HL-60 (cell line): ENCODE measurements at regions not wholly inside any gene's neighbourhood (a gene's known extent, or its start where the extent isn't known, plus 50 kb on each side); places are given as distances from the start of the nearest gene placed in this dataset.

Experiments
- DNase-seq, 2 experiments: peaks; one replicate each; pipeline ENCODE4 v3.0.0-alpha.2; 2010 to 2020; ENCODE audit warnings: low read depth in 1 of 2, low spot score in 1 of 2
- H3K27ac ChIP-seq: fragments of 250-450 bp; sonication (Bioruptor Pico); replicated peaks from 2 replicates; pipeline ENCODE4 v1.5.1; 2020; ENCODE audit warnings: mild to moderate bottlenecking, moderate library complexity
- H3K27me3 ChIP-seq: fragments of 250-450 bp; sonication (Bioruptor Pico); 2 replicates; pipeline ENCODE4 v1.5.1; 2021; ENCODE audit warnings: mild to moderate bottlenecking, moderate library complexity; ENCODE audit not compliant: insufficient read depth, poor library complexity, severe bottlenecking
- H3K4me3 ChIP-seq: replicated peaks from 2 replicates; pipeline ENCODE4 v1.5.1; 2011; ENCODE audit warnings: mild to moderate bottlenecking, control low read depth, low read length; ENCODE audit not compliant: insufficient read depth
- CTCF ChIP-seq: IDR thresholded peaks from one replicate; pipeline ENCODE4 v1.5.1; 2011; ENCODE audit warnings: low read length, control low read depth, inconsistent platforms; ENCODE audit not compliant: insufficient read depth
- GABPA ChIP-seq: IDR thresholded peaks from 2 replicates; pipeline ENCODE4 v1.6.1; 2012; ENCODE audit warnings: low read depth
- POLR2AphosphoS5 ChIP-seq: IDR thresholded peaks from 2 replicates; pipeline ENCODE4 v1.6.1; 2012; ENCODE audit warnings: low read depth
- REST ChIP-seq: IDR thresholded peaks from 2 replicates; pipeline ENCODE4 v1.6.1; 2012; ENCODE audit warnings: low read depth; ENCODE audit not compliant: insufficient replicate concordance
- SPI1 ChIP-seq: IDR thresholded peaks from 2 replicates; pipeline ENCODE4 v1.6.1; 2012; ENCODE audit warnings: low read depth, mild to moderate bottlenecking, borderline replicate concordance

GRCh38 chr5:74337254-74337983 lies 303.1 kb downstream of the ENC1 start:
- H3K27me3 ChIP-seq, result no peaks in the 10 kb centered on the region
- DNase-seq, result no peak
- no peak overlapping the region for H3K27ac ChIP-seq
- TF ChIP-seq GABPA (no peak), POLR2AphosphoS5 (no peak), REST (peak; percentile 36), SPI1 (no peak), CTCF (no peak)
- H3K4me3 ChIP-seq, result no peak overlapping the region

GRCh38 chr5:74336297-74336696 lies 304.2 kb downstream of the ENC1 start:
- no peak for DNase-seq
- H3K27me3 ChIP-seq, result no peaks in the 10 kb centered on the region
- TF ChIP-seq POLR2AphosphoS5 (no peak), CTCF (no peak), REST (no peak), SPI1 (no peak), GABPA (no peak)
- no peak overlapping the region for H3K27ac ChIP-seq
- no peak overlapping the region for H3K4me3 ChIP-seq

- no peak overlapping the region for H3K27ac ChIP-seq
- TF ChIP-seq POLR2AphosphoS5 (no peak), CTCF (no peak), SPI1 (no peak), REST (no peak), GABPA (no peak)
- H3K27me3 ChIP-seq, result no peaks in the 10 kb centered on the region
- no peak for DNase-seq
- no peak overlapping the region for H3K4me3 ChIP-seq
These were observed 305.7 kb downstream of the ENC1 start for GRCh38 chr5:74334762-74335384.
